ENCODE measurements at regions not wholly inside any gene's neighbourhood (a gene's known extent, or its start where the extent isn't known, plus 50 kb on each side); places are given as distances from the start of the nearest gene placed in this dataset.
"Not testable (repeated sequence)": the region's sequence is repeated elsewhere in the genome, so short reads cannot be mapped to it uniquely, and the experiment has no call there.

DNA sequence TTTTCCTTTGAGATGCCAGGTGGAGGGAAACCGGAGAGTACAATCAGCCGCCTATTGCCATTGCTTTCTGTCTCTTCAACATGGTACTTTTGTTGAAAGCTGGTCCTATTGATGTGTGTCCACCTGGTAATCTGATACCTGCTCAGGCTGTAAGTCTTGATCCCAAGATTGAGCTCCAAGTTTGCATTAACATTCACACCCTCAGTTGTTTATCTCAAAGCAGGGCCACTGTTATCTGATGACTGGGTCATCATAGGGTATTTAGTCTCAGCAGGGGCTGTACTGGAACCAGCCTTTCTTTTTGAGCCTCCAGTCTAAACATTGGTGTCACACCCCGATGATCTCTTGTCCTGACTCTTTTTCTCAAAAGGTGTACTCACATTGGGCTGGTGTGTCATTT is 370.3 kb upstream of the TOM1L1 start:
- Mint-ChIP-seq H3K27ac (no peak overlapping the region), H3K4me1 (no peaks in the 10 kb centered on the region), H3K27me3 (no peaks in the 10 kb centered on the region), H3K4me3 (no peak overlapping the region), H3K36me3 (no peaks in the 10 kb centered on the region), H3K9me3 (no peaks in the 10 kb centered on the region)

DNA sequence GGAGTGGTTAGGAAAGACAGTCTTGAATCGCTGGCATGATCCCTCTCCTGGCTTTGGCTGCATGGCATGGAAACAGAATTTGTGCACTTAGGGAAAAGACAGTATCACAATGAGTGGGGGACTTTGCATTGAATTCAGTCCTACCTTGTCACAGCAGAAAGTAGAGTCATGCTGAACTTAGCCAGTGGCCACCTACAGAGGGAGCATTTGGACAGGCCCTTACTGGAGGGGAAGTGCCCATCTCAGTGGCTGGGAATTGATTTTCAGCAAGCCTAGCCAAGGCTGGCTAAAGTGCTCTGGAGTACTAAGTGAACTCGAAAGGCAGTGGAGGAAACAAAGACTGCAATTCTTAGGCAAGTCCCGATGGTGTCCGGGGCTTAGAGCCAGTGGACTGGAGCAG is 364.3 kb upstream of the TOM1L1 start:
- Mint-ChIP-seq H3K27ac (no peak overlapping the region), H3K4me1 (no peaks in the 10 kb centered on the region), H3K9me3 (no peaks in the 10 kb centered on the region), H3K4me3 (no peak overlapping the region), H3K36me3 (no peaks in the 10 kb centered on the region), H3K27me3 (no peaks in the 10 kb centered on the region)

DNA sequence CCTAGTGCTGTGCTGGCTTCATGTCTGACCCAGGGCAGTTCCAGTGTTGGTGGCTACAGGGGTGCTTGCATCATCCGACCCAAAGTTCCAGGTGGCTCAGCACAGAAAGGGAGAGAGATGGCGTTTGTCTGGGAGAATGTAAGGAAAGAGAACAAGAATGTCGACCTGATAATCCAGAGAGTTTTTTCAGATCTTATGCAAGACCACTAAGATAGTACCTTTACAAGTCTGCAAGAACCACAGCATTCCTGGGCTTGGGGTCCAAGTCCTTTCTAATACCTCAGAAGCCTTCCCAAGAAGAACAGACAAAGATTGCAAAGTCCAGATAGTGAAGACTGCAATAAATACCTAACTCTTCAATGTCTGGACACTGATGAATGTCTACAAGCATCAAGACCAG is 363.0 kb upstream of the TOM1L1 start:
- H3K4me3 Mint-ChIP-seq, result no peak overlapping the region
- H3K4me1 Mint-ChIP-seq, result no peaks in the 10 kb centered on the region
- no peak overlapping the region for H3K27ac Mint-ChIP-seq
- no peaks in the 10 kb centered on the region for H3K36me3 Mint-ChIP-seq
- H3K9me3 Mint-ChIP-seq, result no peaks in the 10 kb centered on the region
- H3K27me3 Mint-ChIP-seq, result no peaks in the 10 kb centered on the region

DNA sequence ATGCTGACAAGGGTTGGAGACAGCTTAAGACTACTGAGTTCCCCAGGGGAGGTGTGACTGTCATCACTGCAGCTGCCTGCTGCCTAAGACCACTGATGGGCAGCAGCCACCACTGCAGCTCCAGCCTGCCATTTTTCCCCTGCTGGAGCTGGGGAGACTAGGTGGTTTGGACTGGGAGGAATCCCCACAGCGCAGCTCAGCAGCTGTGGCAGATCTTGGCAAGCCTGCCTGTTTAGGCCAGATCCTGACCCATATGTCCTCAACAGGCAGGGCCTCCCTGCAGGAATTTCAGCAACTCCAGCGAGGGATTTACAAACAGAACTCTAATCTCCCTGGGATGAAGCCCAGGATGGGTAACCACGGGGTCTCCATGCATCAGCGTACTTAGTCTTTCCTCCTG is 356.4 kb upstream of the TOM1L1 start:
- H3K27me3 Mint-ChIP-seq, result no peaks in the 10 kb centered on the region
- no peaks in the 10 kb centered on the region for H3K36me3 Mint-ChIP-seq
- no peaks in the 10 kb centered on the region for H3K4me1 Mint-ChIP-seq
- peaks cover 13% of the 10 kb centered on the region for H3K9me3 Mint-ChIP-seq
- H3K27ac Mint-ChIP-seq, result no peak overlapping the region
- no peak overlapping the region for H3K4me3 Mint-ChIP-seq

DNA sequence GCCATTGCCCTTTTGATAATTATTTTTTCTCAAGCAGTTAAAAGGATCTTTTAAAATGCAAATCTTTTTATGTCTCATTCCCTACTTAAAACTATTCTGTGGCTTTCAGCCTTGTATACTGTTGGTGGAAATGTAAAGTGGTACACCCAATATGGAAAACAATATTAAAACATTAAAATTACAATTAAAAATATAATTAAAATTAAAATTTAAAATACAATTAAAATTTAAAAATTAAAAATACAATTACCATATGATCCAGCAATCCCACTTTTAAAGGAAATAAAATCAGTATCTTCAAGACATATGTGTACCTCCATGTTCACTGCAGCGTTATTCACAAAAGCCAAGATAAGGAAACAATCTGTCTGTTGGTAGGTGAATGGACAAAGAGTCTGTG is 340.8 kb upstream of the TOM1L1 start:
- no peaks in the 10 kb centered on the region for H3K4me1 Mint-ChIP-seq
- no peaks in the 10 kb centered on the region for H3K36me3 Mint-ChIP-seq
- no peak overlapping the region for H3K4me3 Mint-ChIP-seq
- peaks cover 33% of the 10 kb centered on the region for H3K9me3 Mint-ChIP-seq
- H3K27ac Mint-ChIP-seq, result no peak overlapping the region
- H3K27me3 Mint-ChIP-seq, result no peaks in the 10 kb centered on the region

DNA sequence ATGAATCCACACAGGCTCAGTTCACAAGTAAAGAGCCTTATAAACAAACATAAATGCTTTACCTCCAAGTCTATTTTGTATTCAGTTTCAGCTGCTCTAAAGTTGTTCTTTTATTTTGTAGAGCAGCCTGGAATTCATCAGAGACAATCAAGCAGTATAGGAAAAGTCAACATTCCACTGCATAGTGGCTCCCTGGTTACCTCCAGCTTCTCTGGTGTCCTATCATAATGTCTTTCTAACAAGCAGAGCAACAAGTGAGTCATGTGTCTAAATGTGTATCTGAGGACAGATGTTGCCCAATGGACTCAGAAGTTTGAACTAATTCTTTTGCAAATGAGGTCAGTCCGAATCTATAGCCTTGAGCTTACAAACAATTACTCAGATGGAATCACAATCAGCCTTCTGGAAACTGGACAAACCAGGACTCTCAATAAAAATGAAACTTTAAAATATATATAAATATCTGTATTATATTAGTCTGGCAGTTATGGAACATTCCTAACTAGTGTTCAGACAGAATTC is 292.0 kb upstream of the TOM1L1 start:
- Mint-ChIP-seq H3K36me3 (no peaks in the 10 kb centered on the region), H3K4me3 (no peak overlapping the region), H3K27ac (no peak overlapping the region), H3K27me3 (no peaks in the 10 kb centered on the region), H3K9me3 (peaks cover 23% of the 10 kb centered on the region), H3K4me1 (no peaks in the 10 kb centered on the region)

DNA sequence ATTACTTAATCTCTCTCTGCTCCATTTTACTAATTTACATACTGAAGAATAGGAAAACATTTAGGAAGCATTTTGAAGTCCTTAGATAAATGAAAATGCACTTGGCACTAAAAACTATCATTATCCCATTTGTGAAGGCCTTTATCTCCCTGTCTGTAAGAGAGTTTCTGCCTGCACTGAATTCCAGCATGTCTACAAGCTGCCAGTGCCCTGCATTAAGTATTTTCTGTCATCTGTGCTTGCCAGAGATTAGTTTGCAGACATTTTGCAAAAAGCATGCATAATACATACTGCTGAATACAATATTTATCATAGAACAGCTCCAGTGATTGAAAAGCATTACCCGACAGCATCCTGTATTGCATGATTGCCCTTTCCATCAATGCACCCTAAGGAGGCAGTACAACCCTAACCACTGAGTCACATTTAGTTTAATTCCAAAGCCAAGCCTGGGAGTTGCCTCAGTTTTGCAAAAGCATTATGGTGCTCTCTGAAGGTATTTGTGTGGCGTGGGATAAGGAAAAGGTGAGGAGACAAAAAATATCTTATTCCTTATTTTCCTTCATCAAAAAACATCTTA is 280.2 kb upstream of the TOM1L1 start:
- peaks cover 12% of the 10 kb centered on the region for H3K9me3 Mint-ChIP-seq
- no peak overlapping the region for H3K4me3 Mint-ChIP-seq
- H3K36me3 Mint-ChIP-seq, result no peaks in the 10 kb centered on the region
- H3K27me3 Mint-ChIP-seq, result no peaks in the 10 kb centered on the region
- H3K4me1 Mint-ChIP-seq, result no peaks in the 10 kb centered on the region
- H3K27ac Mint-ChIP-seq, result no peak overlapping the region

DNA sequence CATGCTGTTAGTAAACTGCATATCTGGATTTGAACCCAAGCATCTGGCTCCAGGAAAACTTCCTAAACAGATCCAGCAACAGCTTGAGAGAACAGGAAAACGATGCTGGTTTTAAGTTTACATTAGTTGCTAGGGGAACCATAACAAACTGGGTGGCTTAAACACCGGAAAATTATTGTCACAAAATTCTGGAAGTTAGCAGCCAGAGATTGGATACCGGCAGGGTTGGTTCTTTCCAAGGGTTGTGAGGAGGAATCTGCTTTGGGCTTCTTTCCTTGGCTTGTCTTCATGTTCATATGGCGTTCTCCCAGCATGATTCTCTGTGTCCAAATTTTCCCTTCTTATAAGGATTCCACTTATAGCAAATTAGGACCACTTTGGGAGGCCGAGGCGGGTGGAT is 276.9 kb upstream of the TOM1L1 start:
- H3K4me1 Mint-ChIP-seq, result no peaks in the 10 kb centered on the region
- no peaks in the 10 kb centered on the region for H3K27me3 Mint-ChIP-seq
- H3K4me3 Mint-ChIP-seq, result no peak overlapping the region
- no peaks in the 10 kb centered on the region for H3K36me3 Mint-ChIP-seq
- H3K27ac Mint-ChIP-seq, result no peak overlapping the region
- H3K9me3 Mint-ChIP-seq, result peaks cover 7% of the 10 kb centered on the region

DNA sequence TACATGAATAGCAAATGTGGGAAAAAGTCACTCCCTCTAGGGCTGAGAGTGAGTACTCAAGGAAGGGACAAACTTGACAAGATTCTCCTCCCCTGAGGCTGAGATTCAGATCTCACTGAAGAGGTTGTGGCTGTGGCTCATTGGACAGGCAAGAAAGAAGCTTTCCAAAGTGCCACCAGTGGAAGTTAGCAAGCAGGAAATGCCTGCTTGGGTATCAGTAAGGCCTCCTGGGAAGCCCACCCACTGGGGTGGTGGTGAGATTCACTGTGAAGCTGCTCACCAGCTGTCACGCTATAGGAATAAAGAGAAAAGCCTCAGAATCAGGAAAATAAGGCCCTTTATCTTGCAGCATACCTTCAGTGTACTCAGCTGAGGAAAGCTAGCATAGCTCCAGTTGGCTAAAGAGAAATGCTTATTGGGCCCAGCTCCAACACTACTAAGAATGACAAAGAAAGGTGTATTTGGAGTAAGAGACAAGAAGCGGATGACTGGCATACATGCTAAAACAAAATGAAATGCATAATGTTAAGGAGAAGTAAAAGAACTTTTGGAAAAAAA is 274.4 kb upstream of the TOM1L1 start:
- no peak overlapping the region for H3K27ac Mint-ChIP-seq
- H3K9me3 Mint-ChIP-seq, result no peaks in the 10 kb centered on the region
- H3K4me1 Mint-ChIP-seq, result no peaks in the 10 kb centered on the region
- no peaks in the 10 kb centered on the region for H3K27me3 Mint-ChIP-seq
- H3K36me3 Mint-ChIP-seq, result no peaks in the 10 kb centered on the region
- no peak overlapping the region for H3K4me3 Mint-ChIP-seq

DNA sequence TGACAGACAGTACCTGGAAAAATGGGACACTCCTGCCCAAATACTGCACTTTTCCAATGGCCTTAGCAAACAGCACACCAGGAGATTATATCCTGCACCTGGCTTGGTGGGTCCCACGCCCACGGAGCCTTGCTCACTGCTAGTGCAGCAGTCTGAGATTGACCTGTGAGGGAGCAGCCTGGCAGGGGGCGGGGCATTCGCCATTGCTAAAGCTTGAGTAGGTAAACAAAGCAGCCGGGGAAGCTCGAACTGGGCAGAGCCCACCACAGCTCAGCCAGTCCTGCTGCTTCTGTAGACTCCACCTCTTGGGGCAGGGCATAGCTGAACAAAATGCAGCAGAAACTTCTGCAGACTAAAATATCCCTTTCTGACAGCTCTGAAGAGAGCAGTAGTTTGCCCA is 261.2 kb upstream of the TOM1L1 start:
- H3K4me3 Mint-ChIP-seq, H3K27me3 Mint-ChIP-seq, H3K36me3 Mint-ChIP-seq, H3K27ac Mint-ChIP-seq, H3K4me1 Mint-ChIP-seq: not testable (repeated sequence)
- peaks cover 23% of the 10 kb centered on the region for H3K9me3 Mint-ChIP-seq

DNA sequence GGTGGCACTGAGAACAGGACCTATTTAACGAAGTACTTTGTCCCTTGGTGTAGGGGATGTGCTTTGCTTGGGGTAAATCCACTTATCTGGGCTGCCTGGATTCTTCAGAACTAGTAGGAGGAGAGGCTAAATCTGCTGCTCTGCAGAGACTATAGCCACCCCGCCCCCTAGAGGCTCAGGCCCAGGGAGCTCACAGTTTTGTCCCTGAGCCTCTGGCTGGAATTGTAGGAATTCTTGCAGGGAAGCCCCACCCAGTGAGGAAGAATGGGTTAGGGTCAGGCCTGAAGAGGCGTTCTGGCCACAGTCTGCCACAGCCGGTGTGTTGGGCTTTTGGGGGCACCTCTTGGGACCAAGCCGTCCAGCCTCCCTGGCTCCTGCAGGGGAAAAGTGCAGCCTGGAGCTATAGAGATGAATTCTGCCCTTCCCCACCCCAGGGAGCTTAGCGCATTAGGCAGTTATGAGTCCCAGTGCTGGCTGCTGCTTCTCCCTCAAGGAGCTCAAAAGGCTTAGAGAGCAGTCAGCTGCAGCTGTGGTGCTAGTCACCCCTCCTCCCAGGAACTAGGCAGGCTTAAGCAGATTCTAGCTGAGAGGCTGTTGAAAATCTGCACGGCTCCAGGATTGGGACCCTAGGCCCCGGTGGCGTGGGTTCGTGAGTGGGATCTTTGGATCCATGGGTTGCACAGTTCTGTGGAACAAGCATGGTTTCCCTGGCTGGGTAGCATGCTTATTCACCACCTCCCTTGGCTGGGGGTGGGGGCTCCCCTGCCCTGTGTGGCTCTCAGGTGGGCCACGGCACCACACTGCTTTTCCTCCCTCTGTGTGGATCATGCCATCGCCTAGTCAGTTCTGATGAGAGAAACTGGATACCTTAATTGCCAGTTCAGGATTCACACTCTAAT is 237.4 kb upstream of the TOM1L1 start:
- Mint-ChIP-seq H3K4me3 (no peak overlapping the region), H3K27me3 (peaks cover 3% of the 10 kb centered on the region), H3K9me3 (peaks cover 12% of the 10 kb centered on the region)

DNA sequence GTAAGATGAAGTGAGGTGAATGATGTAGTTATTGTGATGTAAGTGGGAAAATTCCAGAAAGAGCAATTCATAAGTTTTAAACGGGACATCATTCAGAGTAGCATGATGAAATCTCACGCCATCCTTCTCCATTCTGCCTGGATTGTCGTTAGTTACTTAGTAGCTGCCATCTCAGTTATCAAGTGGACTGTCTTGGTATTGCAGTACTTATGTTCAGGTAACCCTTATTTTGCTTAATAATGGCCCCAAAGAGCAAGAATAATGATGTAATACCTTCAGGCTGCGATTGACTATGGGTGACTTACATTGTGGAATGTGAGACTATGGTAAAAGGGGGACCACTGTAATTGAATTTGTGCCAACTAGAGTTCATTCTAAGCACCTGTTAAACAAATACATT is 234.1 kb upstream of the TOM1L1 start:
- peaks cover 12% of the 10 kb centered on the region for H3K9me3 Mint-ChIP-seq
- no peak overlapping the region for H3K27ac Mint-ChIP-seq
- no peaks in the 10 kb centered on the region for H3K4me1 Mint-ChIP-seq
- peaks cover 3% of the 10 kb centered on the region for H3K27me3 Mint-ChIP-seq
- H3K36me3 Mint-ChIP-seq, result no peaks in the 10 kb centered on the region
- no peak overlapping the region for H3K4me3 Mint-ChIP-seq

More for the DNA sequence above, 237.4 kb upstream of the TOM1L1 start:
- Mint-ChIP-seq H3K4me1 (no peaks in the 10 kb centered on the region), H3K36me3 (no peaks in the 10 kb centered on the region), H3K27ac (no peak overlapping the region)

DNA sequence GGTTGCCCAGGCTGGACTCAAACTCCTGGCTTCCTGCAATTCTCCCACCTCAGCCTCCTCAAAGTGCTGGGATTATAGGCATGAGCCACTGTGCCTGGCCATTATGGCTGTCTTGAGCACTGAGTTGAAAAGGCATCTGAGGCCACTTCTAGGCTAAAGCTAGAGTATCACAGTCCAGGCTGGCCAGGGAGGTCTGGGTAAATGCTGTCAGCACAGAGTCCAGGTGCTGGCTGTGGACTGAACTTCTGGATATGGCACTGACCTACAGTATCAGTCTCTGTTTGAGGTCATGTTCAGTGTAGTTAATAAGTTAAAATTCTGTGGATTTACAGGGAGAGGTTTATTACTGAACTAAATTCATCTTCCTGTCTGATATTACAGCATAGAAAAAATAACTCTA is 222.5 kb upstream of the TOM1L1 start:
- no peaks in the 10 kb centered on the region for H3K4me1 Mint-ChIP-seq
- no peaks in the 10 kb centered on the region for H3K36me3 Mint-ChIP-seq
- no peak overlapping the region for H3K4me3 Mint-ChIP-seq
- no peak overlapping the region for H3K27ac Mint-ChIP-seq
- peaks cover 7% of the 10 kb centered on the region for H3K9me3 Mint-ChIP-seq
- H3K27me3 Mint-ChIP-seq, result no peaks in the 10 kb centered on the region

DNA sequence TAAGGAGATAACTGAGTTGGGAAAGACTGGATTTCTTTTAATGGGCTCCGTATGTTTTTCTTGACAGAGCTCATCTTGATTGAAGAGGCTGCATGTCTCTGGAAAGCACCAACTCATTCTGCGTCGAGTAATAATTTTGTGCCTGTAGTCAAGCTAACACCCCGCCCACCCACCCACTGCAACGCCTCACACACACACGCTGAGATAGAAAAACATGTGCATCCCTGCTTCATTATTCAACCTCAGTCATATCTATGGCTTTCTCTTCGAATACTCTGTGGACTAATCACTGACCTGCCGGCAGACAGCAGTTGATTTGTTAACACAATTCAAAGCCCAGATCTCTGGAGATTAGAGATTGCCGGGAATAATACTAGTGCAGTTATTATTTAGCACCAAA is 220.2 kb upstream of the TOM1L1 start:
- H3K9me3 Mint-ChIP-seq, result peaks cover 7% of the 10 kb centered on the region
- H3K27me3 Mint-ChIP-seq, result no peaks in the 10 kb centered on the region
- no peaks in the 10 kb centered on the region for H3K36me3 Mint-ChIP-seq
- no peak overlapping the region for H3K27ac Mint-ChIP-seq
- H3K4me1 Mint-ChIP-seq, result no peaks in the 10 kb centered on the region
- no peak overlapping the region for H3K4me3 Mint-ChIP-seq

DNA sequence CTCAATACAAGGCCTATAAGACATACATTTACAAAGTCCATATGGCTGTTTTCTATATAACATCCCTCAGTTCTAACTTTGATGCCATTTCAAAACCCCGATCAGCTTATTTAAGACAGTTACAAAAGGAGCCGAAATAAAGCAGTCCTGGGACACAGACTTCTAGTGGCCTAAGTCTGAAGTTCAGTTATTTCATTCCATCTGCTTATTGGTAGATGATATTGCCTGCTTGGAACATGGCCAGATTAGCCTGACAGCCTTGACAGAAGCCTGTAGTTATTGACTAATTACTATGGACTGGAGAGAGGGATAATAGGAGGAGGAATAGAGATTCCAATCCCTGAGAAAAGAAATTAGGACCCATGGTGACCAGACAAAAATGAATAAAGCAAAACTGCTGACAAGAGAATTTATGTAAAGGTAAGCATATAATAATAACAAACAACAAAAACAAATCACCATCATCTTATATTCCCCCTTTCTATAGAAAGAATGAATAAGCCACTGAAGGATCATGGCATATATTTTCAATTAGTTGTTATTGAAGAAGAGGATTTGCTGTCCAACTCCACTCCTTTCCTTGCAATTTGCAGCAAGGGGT is 206.3 kb upstream of the TOM1L1 start:
- H3K27ac Mint-ChIP-seq, result no peak overlapping the region
- H3K4me1 Mint-ChIP-seq, result no peaks in the 10 kb centered on the region
- H3K4me3 Mint-ChIP-seq, result no peak overlapping the region
- no peaks in the 10 kb centered on the region for H3K27me3 Mint-ChIP-seq
- H3K36me3 Mint-ChIP-seq, result no peaks in the 10 kb centered on the region
- H3K9me3 Mint-ChIP-seq, result peaks cover 7% of the 10 kb centered on the region

DNA sequence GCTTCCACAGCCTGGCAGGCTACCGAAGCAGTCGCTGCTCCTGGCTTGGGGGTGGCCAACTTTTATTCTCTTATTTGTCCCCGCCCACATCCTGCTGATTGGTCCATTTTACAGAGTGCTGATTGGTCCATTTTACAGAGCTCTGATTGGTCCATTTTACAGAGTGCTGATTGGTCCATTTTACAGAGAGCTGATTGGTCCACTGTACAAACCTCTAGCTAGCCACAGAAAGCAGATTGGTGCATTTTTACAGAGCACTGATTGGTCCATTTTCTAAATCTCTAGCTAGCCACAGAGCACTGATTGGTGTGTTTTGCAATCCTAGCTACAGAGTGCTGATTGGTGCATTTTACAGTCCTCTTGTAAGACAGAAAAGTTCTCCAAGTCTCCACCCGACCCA is 187.9 kb upstream of the TOM1L1 start:
- H3K27me3 Mint-ChIP-seq, H3K36me3 Mint-ChIP-seq, H3K4me3 Mint-ChIP-seq, H3K27ac Mint-ChIP-seq, H3K4me1 Mint-ChIP-seq, H3K9me3 Mint-ChIP-seq: not testable (repeated sequence)

Measured in activated naive CD4-positive, alpha-beta T cell treated with anti-CD3 and anti-CD28 coated beads, Interleukin-2, amount 50 U/mL, for 24 hours (primary cell).